ENCODE measurements at regions not wholly inside any gene's neighbourhood (a gene's known extent, or its start where the extent isn't known, plus 50 kb on each side); places are given as distances from the start of the nearest gene placed in this dataset.

DNA sequence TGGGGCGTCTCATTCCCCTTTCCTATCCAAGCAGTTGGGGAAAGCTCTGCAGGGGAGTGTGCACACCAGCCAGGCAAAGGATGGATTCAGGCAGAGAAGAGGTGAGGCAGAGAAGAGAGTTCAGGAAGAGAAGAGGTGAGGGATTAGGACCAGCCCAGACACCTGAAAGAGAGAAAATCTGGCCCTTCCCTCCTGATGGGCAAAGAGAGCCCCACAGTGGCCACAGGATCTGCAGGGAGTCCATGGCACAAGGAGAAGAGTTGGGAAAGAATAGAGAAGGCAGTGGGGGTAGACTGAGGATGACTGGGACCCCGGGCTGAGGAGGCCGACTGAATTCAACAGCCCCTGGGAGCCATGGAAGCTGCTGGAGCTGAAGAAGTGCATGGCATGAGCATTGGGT is 140.4 kb upstream of the ZMIZ1 start:
- WGBS = 98% methylated on average over 3 of the region's 3 CpGs
- H3K27ac ChIP-seq = no peak overlapping the region
- H3K27me3 ChIP-seq = no peaks in the 10 kb centered on the region
- no peak for DNase-seq (ENCODE audit: low spot score in 2 of 2)
- no peaks in the 10 kb centered on the region for H3K36me3 ChIP-seq
- H3K4me3 ChIP-seq = no peak overlapping the region
- H3K4me1 ChIP-seq = peaks cover 44% of the 10 kb centered on the region
- TF ChIP-seq POLR2AphosphoS5 (IDR thresholded peaks at IDR 0.05) = no peak
- TF ChIP-seq, protein P1, sequence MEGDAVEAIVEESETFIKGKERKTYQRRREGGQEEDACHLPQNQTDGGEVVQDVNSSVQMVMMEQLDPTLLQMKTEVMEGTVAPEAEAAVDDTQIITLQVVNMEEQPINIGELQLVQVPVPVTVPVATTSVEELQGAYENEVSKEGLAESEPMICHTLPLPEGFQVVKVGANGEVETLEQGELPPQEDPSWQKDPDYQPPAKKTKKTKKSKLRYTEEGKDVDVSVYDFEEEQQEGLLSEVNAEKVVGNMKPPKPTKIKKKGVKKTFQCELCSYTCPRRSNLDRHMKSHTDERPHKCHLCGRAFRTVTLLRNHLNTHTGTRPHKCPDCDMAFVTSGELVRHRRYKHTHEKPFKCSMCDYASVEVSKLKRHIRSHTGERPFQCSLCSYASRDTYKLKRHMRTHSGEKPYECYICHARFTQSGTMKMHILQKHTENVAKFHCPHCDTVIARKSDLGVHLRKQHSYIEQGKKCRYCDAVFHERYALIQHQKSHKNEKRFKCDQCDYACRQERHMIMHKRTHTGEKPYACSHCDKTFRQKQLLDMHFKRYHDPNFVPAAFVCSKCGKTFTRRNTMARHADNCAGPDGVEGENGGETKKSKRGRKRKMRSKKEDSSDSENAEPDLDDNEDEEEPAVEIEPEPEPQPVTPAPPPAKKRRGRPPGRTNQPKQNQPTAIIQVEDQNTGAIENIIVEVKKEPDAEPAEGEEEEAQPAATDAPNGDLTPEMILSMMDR (IDR thresholded peaks at IDR 0.05) = no peak
- no peak for TF ChIP-seq POLR2A (IDR thresholded peaks at IDR 0.05)
- TF ChIP-seq EP300 (IDR thresholded peaks at IDR 0.05) = no peak
- H3K9me3 ChIP-seq = no peaks in the 10 kb centered on the region

DNA sequence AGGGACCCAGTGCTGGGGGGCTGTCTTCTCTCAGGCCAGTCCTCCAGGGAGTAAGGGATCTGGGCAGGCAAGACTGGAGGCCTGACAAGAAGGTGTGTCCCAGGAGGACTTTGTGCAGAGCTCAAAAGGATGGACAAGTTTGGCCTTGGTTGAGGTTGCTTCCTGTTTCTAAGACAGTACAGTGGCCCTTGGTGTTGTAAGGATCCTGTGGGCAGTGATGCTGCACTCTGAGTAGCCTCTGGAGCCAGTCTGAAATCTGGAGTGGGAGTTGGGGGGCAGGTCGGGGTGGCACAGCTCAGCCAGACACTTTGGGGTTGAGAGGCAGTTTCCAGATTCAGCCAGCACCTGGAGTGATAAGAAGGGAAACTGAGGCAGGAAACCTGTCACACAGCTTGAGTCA is 139.2 kb upstream of the ZMIZ1 start:
- DNase-seq (ENCODE audit: low spot score in 2 of 2) = no peak
- H3K27me3 ChIP-seq = no peaks in the 10 kb centered on the region
- H3K9me3 ChIP-seq = no peaks in the 10 kb centered on the region
- no peak overlapping the region for H3K4me3 ChIP-seq
- peaks cover 42% of the 10 kb centered on the region for H3K4me1 ChIP-seq
- H3K27ac ChIP-seq = no peak overlapping the region
- TF ChIP-seq EP300 (IDR thresholded peaks at IDR 0.05) = no peak
- no peak for TF ChIP-seq POLR2A (IDR thresholded peaks at IDR 0.05)
- no peak for TF ChIP-seq POLR2AphosphoS5 (IDR thresholded peaks at IDR 0.05)
- TF ChIP-seq, protein P1 (IDR thresholded peaks at IDR 0.05) = no peak
- no peaks in the 10 kb centered on the region for H3K36me3 ChIP-seq
- 91% methylated on average over 1 of the region's 1 CpG for WGBS

DNA sequence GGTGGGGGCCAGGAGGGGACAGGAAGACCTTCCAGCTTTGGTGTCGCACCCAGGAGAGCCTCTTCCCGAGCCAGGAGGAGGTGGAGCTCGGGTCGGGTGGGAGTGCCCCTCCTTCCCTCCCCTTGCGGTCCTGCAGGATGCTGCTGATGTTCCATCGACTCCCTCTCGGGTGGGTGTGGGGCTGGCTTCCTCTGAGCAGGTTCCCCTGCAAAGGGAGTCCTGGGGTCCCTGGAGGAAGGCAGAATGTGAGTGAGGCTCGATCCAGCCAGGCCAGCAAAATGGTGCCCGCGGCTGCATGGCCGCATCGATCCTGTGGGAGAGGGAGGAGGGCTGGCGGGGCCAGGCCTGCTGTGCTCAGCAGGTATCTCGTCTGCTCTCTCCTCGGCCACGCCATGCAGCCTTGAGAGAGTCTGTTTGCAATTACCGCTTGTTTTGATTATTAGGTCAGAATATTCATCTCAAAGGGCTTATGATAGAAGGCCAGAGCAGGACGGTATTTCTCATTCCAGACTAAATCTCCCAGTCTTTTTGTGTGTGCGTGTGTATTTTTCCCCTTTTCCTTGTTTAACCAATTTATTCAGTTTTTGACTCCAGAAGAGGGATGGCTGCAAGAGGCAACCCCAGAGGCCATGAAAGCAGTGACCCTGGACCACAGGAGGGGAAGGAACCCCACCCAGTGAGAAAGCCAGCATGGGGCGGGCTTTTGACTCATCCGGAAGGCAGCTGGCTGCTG is 137.3 kb upstream of the ZMIZ1 start:
- H3K36me3 ChIP-seq = no peaks in the 10 kb centered on the region
- DNase-seq (ENCODE audit: low spot score in 2 of 2) = peak in 1 of 2 donors; percentile 86
- H3K4me3 ChIP-seq = no peak overlapping the region
- no peaks in the 10 kb centered on the region for H3K27me3 ChIP-seq
- peak overlapping the region; percentile 65 for H3K27ac ChIP-seq
- no peaks in the 10 kb centered on the region for H3K9me3 ChIP-seq
- peaks cover 48% of the 10 kb centered on the region for H3K4me1 ChIP-seq
- TF ChIP-seq, protein P1 (IDR thresholded peaks at IDR 0.05) = no peak
- no peak for TF ChIP-seq POLR2AphosphoS5 (IDR thresholded peaks at IDR 0.05)
- TF ChIP-seq EP300 (IDR thresholded peaks at IDR 0.05) = no peak
- 59% methylated on average over 21 of the region's 21 CpGs for WGBS

DNA sequence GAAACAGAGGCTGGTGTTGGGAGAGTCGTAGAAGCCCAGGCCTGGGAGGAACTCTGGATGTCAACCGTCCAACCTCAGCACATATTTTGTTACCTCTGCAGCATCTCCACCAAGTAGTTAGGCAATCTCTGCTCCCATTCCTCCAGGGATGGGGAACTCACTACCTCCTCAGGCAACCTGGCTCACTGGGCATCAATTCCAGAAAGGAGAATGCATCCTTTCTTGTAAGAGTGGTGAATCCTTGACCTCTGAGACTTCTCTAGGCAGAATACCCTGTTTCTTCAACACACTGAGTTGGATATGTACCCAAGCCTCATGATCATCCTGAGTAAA is 136.7 kb upstream of the ZMIZ1 start:
- H3K4me1 ChIP-seq = peaks cover 48% of the 10 kb centered on the region
- TF ChIP-seq, protein P1 (IDR thresholded peaks at IDR 0.05) = no peak
- TF ChIP-seq POLR2AphosphoS5 (IDR thresholded peaks at IDR 0.05) = peak in 1 of 3 donors; percentile 18
- H3K27ac ChIP-seq = no peak overlapping the region
- 30% methylated on average over 2 of the region's 2 CpGs for WGBS
- no peaks in the 10 kb centered on the region for H3K27me3 ChIP-seq
- H3K36me3 ChIP-seq = no peaks in the 10 kb centered on the region
- no peak overlapping the region for H3K4me3 ChIP-seq
- no peak for DNase-seq (ENCODE audit: low spot score in 2 of 2)
- H3K9me3 ChIP-seq = no peaks in the 10 kb centered on the region

DNA sequence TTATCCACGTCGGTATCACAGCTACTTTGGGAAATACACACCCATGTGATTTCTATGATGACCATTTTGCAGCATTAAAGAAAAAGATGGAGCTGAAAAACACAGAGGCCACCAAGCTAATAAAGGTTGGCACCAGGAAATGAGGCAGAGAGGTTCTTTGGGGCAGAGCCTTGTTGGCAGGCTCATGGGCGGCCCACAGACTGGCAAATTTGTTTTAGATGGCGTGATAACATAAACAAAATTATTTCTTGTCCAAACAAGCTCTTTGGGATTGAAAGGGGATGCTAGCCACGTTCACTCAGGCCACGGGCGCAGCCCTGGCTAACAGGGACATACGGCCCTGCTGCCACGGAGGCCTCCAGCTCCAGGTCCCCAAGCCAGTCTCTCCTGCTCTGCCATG is 135.9 kb upstream of the ZMIZ1 start:
- Histone ChIP-seq H3K36me3 (no peaks in the 10 kb centered on the region), H3K27me3 (no peaks in the 10 kb centered on the region), H3K9me3 (no peaks in the 10 kb centered on the region), H3K4me3 (no peak overlapping the region), H3K4me1 (peaks cover 50% of the 10 kb centered on the region), H3K27ac (no peak overlapping the region)
- WGBS = 93% methylated on average over 4 of the region's 9 CpGs
- no peak for DNase-seq (ENCODE audit: low spot score in 2 of 2)
- TF ChIP-seq POLR2AphosphoS5 (IDR thresholded peaks at IDR 0.05) = no peak
- TF ChIP-seq POLR2A (IDR thresholded peaks at IDR 0.05) = no peak
- TF ChIP-seq EP300 (IDR thresholded peaks at IDR 0.05) = no peak
- TF ChIP-seq, protein P1 (IDR thresholded peaks at IDR 0.05) = no peak

Data from suprapubic skin (tissue), 4 donors.